ENCODE measurements at regions not wholly inside any gene's neighbourhood (a gene's known extent, or its start where the extent isn't known, plus 50 kb on each side); places are given as distances from the start of the nearest gene placed in this dataset.

GRCh38 chr10:10363217-10363616 is 654.5 kb upstream of the CELF2 start:
- ChIA-PET POLR2A (ENCODE audit: unreplicated experiment) (no interaction called here), CTCF (no interaction called here)
- Histone ChIP-seq H4K20me1 (ENCODE audit: insufficient read depth) (no peaks in the 10 kb centered on the region), H3K27ac (no peak overlapping the region), H3F3A (ENCODE audit: insufficient read depth, low read depth) (no peaks in the 10 kb centered on the region), H3K9me3 (ENCODE audit: insufficient read depth, low read depth) (no peaks in the 10 kb centered on the region), H3K27me3 (ENCODE audit: insufficient read depth, low read depth) (no peaks in the 10 kb centered on the region; the same call in 1 of the 2 replicates), H3K4me1 (replicated peaks; ENCODE audit: insufficient read depth) (no peaks in the 10 kb centered on the region), H3K4me2 (no peak overlapping the region), H3K4me3 (no peak overlapping the region), H2AFZ (no peak overlapping the region), H3K9me2 (ENCODE audit: insufficient read depth) (no peaks in the 10 kb centered on the region), H3K79me2 (ENCODE audit: low read depth) (no peaks in the 10 kb centered on the region), H3K36me3 (ENCODE audit: low read depth) (no peaks in the 10 kb centered on the region)
- DNase-seq: no peak
- no TSS peak for BruUV-seq (replicated peaks)
- no peak for TF ChIP-seq EZH2 (IDR thresholded peaks at IDR 0.05; ENCODE audit: low read depth)
- intact Hi-C loops (cut with micrococcal nuclease; ENCODE audit: unreplicated experiment): no loop called here

DNA sequence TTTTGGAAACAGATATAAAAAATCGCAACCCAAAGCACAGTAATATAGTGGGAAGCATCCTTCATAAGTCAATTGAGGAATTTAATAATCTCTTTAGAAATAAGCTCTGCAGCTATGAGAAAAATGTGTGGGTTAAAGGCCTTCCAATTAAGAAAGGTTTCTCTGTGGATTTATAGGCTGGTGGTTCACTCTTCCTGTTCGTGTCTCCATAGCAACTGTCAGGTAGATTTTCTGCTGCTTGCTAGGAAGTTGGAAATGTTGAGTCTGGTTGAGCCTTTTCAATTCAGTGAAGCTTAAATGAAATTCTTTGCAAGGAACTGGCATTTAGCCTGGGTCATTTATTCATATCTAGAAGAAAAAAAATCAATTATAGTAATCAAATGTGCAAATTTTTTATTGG is 652.8 kb upstream of the CELF2 start:
- no TSS peak for BruUV-seq (replicated peaks)
- CTCF ChIA-PET: no interaction called here

DNA sequence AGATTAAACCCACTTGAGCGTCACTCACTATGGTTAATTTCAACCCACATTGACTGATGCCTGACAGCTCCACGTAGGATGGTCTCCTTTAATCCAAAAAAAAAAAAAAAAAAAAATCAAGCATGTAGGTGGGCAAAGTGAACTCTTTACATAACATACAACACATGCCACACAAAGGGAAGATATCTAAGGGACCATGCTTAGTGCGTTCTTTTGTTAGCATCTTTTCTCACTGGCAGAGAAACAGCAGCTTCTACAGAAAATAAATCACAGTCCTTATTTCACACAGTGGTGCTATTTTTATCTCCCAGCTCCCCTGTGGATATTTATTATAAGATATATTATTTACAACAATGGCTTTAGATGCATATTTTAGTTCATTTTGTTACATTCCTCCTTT is 652.0 kb upstream of the CELF2 start:
- POLR2A ChIA-PET (ENCODE audit: unreplicated experiment): no interaction called here
- Histone ChIP-seq H3K36me3 (ENCODE audit: low read depth) (no peaks in the 10 kb centered on the region), H3K4me3 (no peak overlapping the region), H3K4me1 (replicated peaks; ENCODE audit: insufficient read depth) (no peaks in the 10 kb centered on the region), H3K79me2 (ENCODE audit: low read depth) (no peaks in the 10 kb centered on the region), H4K20me1 (ENCODE audit: insufficient read depth) (no peaks in the 10 kb centered on the region), H3K27ac (no peak overlapping the region), H3K9me2 (ENCODE audit: insufficient read depth) (no peaks in the 10 kb centered on the region), H3K27me3 (ENCODE audit: insufficient read depth, low read depth) (no peaks in the 10 kb centered on the region; the same call in 1 of the 2 replicates), H3K4me2 (no peak overlapping the region), H2AFZ (no peak overlapping the region), H3K9me3 (ENCODE audit: insufficient read depth, low read depth) (no peaks in the 10 kb centered on the region), H3F3A (ENCODE audit: insufficient read depth, low read depth) (no peaks in the 10 kb centered on the region)
- intact Hi-C loops (cut with micrococcal nuclease; ENCODE audit: unreplicated experiment): no loop called here
- no peak for TF ChIP-seq EZH2 (IDR thresholded peaks at IDR 0.05; ENCODE audit: low read depth)
- TF ChIP-seq, protein P1, sequence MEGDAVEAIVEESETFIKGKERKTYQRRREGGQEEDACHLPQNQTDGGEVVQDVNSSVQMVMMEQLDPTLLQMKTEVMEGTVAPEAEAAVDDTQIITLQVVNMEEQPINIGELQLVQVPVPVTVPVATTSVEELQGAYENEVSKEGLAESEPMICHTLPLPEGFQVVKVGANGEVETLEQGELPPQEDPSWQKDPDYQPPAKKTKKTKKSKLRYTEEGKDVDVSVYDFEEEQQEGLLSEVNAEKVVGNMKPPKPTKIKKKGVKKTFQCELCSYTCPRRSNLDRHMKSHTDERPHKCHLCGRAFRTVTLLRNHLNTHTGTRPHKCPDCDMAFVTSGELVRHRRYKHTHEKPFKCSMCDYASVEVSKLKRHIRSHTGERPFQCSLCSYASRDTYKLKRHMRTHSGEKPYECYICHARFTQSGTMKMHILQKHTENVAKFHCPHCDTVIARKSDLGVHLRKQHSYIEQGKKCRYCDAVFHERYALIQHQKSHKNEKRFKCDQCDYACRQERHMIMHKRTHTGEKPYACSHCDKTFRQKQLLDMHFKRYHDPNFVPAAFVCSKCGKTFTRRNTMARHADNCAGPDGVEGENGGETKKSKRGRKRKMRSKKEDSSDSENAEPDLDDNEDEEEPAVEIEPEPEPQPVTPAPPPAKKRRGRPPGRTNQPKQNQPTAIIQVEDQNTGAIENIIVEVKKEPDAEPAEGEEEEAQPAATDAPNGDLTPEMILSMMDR (conservative IDR thresholded peaks at IDR 0.05): no peak
- CTCF ChIA-PET: no interaction called here
- no peak for DNase-seq
- no TSS peak for BruUV-seq (replicated peaks)

More for the DNA sequence above, 652.8 kb upstream of the CELF2 start:
- Histone ChIP-seq H3K4me1 (replicated peaks; ENCODE audit: insufficient read depth) (no peaks in the 10 kb centered on the region), H3F3A (ENCODE audit: insufficient read depth, low read depth) (no peaks in the 10 kb centered on the region), H3K79me2 (ENCODE audit: low read depth) (no peaks in the 10 kb centered on the region), H2AFZ (no peak overlapping the region), H3K36me3 (ENCODE audit: low read depth) (no peaks in the 10 kb centered on the region), H3K4me2 (no peak overlapping the region), H3K9me3 (ENCODE audit: insufficient read depth, low read depth) (no peaks in the 10 kb centered on the region), H3K9me2 (ENCODE audit: insufficient read depth) (no peaks in the 10 kb centered on the region), H3K27ac (no peak overlapping the region), H3K27me3 (ENCODE audit: insufficient read depth, low read depth) (no peaks in the 10 kb centered on the region; the same call in 1 of the 2 replicates), H3K4me3 (no peak overlapping the region), H4K20me1 (ENCODE audit: insufficient read depth) (no peaks in the 10 kb centered on the region)
- no peak for DNase-seq
- POLR2A ChIA-PET (ENCODE audit: unreplicated experiment): no interaction called here
- intact Hi-C loops (cut with micrococcal nuclease; ENCODE audit: unreplicated experiment): no loop called here
- TF ChIP-seq, protein P1 (conservative IDR thresholded peaks at IDR 0.05): no peak
- no peak for TF ChIP-seq EZH2 (IDR thresholded peaks at IDR 0.05; ENCODE audit: low read depth)

GRCh38 chr10:10366836-10367235 is 650.8 kb upstream of the CELF2 start:
- CTCF ChIA-PET: no interaction called here
- Histone ChIP-seq H3F3A (ENCODE audit: insufficient read depth, low read depth) (no peaks in the 10 kb centered on the region), H4K20me1 (ENCODE audit: insufficient read depth) (no peaks in the 10 kb centered on the region), H3K79me2 (ENCODE audit: low read depth) (no peaks in the 10 kb centered on the region), H3K36me3 (ENCODE audit: low read depth) (no peaks in the 10 kb centered on the region), H3K4me3 (no peak overlapping the region), H3K9me3 (ENCODE audit: insufficient read depth, low read depth) (no peaks in the 10 kb centered on the region), H3K9me2 (ENCODE audit: insufficient read depth) (no peaks in the 10 kb centered on the region), H3K27ac (no peak overlapping the region), H3K27me3 (ENCODE audit: insufficient read depth, low read depth) (no peaks in the 10 kb centered on the region; the same call in 1 of the 2 replicates), H2AFZ (no peak overlapping the region), H3K4me2 (no peak overlapping the region), H3K4me1 (replicated peaks; ENCODE audit: insufficient read depth) (no peaks in the 10 kb centered on the region)
- no TSS peak for BruUV-seq (replicated peaks)
- TF ChIP-seq, protein P1 (conservative IDR thresholded peaks at IDR 0.05): no peak
- no peak for TF ChIP-seq EZH2 (IDR thresholded peaks at IDR 0.05; ENCODE audit: low read depth)
- DNase-seq: no peak
- intact Hi-C loops (cut with micrococcal nuclease; ENCODE audit: unreplicated experiment): no loop called here
- POLR2A ChIA-PET (ENCODE audit: unreplicated experiment): no interaction called here
